Nephron (organoid): ENCODE measurements at regions not wholly inside any gene's neighbourhood (a gene's known extent, or its start where the extent isn't known, plus 50 kb on each side); places are given as distances from the start of the nearest gene placed in this dataset.

Experiments
- H3K27ac Mint-ChIP-seq, 3 experiments: 2 replicates each; pipeline ENCODE4 v1.8.0; 2020; ENCODE audit warnings: mixed read lengths in 3 of 3, mild to moderate bottlenecking in 2 of 3, moderate library complexity in 1 of 3
- H3K27me3 Mint-ChIP-seq: 2 replicates; pipeline ENCODE4 v1.8.0; 2021; ENCODE audit warnings: low read depth, mild to moderate bottlenecking, moderate library complexity, mixed read lengths
- H3K36me3 Mint-ChIP-seq: 2 replicates; pipeline ENCODE4 v1.8.0; 2020; ENCODE audit warnings: low read depth, mixed read lengths
- H3K4me1 Mint-ChIP-seq: 2 replicates; pipeline ENCODE4 v1.8.0; 2020; ENCODE audit warnings: mixed read lengths
- H3K4me3 Mint-ChIP-seq, 3 experiments: 2 replicates each; pipeline ENCODE4 v1.8.0; 2020; ENCODE audit warnings: mild to moderate bottlenecking in 3 of 3, mixed read lengths in 3 of 3, moderate library complexity in 2 of 3
- H3K9me3 Mint-ChIP-seq: 2 replicates; pipeline ENCODE4 v1.8.0; 2020; ENCODE audit warnings: mixed read lengths
- TF ChIP-seq, protein P1 (sequence below), 3 experiments: fragments of 200-600 bp; sonication (generic); IDR thresholded peaks; one replicate each; pipeline ENCODE4 v1.5.0; 2021; ENCODE audit warnings: antibody characterized with exemption in 3 of 3; ENCODE audit not compliant: unreplicated experiment in 3 of 3

DNA sequence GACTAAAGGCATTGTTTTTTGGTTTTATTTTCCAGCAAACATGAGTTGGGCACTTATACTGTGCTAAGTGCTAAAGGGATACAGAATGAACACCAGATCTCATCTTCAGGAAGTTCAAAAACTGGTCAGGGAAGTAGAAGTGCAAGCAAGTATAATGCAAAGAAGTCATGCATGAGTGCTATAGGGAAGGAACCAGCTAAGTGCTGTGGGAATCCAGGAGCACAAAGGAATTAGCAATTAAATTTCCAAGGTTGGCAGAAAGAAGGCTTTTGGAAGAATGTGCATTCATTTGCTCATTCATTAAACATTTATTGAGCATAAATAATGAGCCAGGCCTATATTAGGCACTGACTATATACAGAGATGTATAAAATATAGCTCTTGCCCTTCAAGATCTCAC is 143.7 kb upstream of the ARHGAP42 start:
- no peaks in the 10 kb centered on the region for H3K9me3 Mint-ChIP-seq
- H3K4me1 Mint-ChIP-seq = no peaks in the 10 kb centered on the region
- TF ChIP-seq, protein P1, sequence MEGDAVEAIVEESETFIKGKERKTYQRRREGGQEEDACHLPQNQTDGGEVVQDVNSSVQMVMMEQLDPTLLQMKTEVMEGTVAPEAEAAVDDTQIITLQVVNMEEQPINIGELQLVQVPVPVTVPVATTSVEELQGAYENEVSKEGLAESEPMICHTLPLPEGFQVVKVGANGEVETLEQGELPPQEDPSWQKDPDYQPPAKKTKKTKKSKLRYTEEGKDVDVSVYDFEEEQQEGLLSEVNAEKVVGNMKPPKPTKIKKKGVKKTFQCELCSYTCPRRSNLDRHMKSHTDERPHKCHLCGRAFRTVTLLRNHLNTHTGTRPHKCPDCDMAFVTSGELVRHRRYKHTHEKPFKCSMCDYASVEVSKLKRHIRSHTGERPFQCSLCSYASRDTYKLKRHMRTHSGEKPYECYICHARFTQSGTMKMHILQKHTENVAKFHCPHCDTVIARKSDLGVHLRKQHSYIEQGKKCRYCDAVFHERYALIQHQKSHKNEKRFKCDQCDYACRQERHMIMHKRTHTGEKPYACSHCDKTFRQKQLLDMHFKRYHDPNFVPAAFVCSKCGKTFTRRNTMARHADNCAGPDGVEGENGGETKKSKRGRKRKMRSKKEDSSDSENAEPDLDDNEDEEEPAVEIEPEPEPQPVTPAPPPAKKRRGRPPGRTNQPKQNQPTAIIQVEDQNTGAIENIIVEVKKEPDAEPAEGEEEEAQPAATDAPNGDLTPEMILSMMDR (IDR thresholded peaks at IDR 0.05; ENCODE audit: unreplicated experiment in 3 of 3) = no peak
- no peaks in the 10 kb centered on the region for H3K27me3 Mint-ChIP-seq
- H3K27ac Mint-ChIP-seq = no peak overlapping the region
- no peak overlapping the region for H3K4me3 Mint-ChIP-seq
- no peaks in the 10 kb centered on the region for H3K36me3 Mint-ChIP-seq

DNA sequence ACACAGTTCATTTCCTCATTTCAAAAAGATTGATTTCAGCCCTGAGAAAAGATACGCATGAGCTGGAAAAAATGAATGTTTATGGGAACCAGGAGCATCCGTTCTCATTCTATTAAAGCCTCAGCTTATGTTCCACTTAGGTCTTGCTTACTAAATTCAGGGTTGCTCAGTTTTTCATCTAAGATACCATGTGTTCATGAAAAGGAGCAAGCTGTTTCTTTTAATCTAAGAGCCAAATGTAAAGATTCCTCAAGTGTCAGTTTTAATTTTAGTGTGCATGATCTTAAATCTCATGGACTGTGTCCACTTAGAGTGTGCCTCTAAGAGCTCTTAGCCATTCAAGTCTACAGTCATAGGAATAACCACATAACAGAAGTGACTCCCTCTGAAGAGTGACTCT is 141.5 kb upstream of the ARHGAP42 start:
- Mint-ChIP-seq H3K4me1 (no peaks in the 10 kb centered on the region), H3K36me3 (no peaks in the 10 kb centered on the region), H3K4me3 (no peak overlapping the region), H3K27ac (no peak overlapping the region), H3K27me3 (no peaks in the 10 kb centered on the region), H3K9me3 (no peaks in the 10 kb centered on the region)
- TF ChIP-seq, protein P1 (IDR thresholded peaks at IDR 0.05; ENCODE audit: unreplicated experiment in 3 of 3) = no peak

DNA sequence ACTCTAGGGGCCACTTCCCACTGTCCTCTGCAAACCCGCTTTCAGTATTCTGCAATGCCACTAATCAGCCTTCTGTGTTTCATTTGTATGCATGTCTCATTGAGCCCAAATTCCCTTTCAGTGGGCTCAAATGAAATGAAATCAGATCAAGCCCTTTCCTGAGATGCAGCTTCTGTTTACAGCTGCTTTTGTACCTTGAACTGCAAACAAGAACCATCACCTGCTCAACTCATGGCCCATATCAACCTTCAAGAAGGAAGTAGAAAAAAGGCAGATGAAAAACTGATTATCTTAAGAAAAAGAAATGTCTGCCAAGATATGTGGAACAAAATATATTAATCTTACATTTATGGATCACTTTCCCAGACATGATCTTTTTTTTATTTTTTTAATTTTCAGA is 141.1 kb upstream of the ARHGAP42 start:
- Mint-ChIP-seq H3K4me1 (no peaks in the 10 kb centered on the region), H3K27me3 (no peaks in the 10 kb centered on the region), H3K27ac (no peak overlapping the region), H3K36me3 (no peaks in the 10 kb centered on the region), H3K4me3 (no peak overlapping the region), H3K9me3 (no peaks in the 10 kb centered on the region)
- TF ChIP-seq, protein P1 (IDR thresholded peaks at IDR 0.05; ENCODE audit: unreplicated experiment in 3 of 3) = no peak

DNA sequence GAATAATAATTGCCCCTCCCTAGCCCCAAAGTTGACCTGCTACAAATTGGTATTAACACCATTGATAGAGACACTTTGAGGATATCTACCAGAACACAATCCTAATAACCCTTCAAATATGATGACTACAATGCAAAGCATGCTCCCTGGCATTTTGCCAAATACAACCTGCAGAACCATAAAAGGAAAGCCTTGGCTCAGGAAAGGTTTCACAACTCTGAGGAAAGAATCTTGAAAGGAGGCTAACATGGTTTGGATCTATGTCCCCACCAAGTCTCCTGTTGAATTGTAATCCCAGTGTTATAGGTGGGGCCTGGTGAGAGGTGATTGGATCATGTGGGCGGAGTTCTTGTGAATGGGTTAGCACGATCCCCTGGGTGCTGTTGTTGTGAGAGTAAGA is 140.4 kb upstream of the ARHGAP42 start:
- H3K27me3 Mint-ChIP-seq = no peaks in the 10 kb centered on the region
- H3K4me1 Mint-ChIP-seq = no peaks in the 10 kb centered on the region
- H3K36me3 Mint-ChIP-seq = no peaks in the 10 kb centered on the region
- TF ChIP-seq, protein P1 (IDR thresholded peaks at IDR 0.05; ENCODE audit: unreplicated experiment in 3 of 3) = no peak
- no peak overlapping the region for H3K4me3 Mint-ChIP-seq
- no peak overlapping the region for H3K27ac Mint-ChIP-seq
- H3K9me3 Mint-ChIP-seq = no peaks in the 10 kb centered on the region

DNA sequence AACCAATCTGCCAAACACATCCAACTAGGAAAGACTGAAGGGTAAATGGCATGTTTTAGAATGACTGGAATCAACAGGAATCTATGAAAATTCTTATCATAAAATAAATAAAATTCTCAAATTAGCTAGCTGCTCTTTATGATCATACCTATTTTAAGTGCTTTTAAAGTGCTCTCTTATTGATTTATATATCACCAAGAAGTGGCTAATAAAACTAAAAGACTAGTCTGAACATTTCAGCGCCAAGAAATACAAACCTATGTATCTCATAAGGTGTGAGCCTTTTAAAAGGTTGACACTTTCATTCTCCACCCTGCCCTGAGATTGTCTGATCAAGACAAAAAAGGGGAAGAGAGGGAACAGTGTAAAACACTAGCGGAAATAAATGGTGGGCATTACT is 136.8 kb upstream of the ARHGAP42 start:
- no peaks in the 10 kb centered on the region for H3K36me3 Mint-ChIP-seq
- H3K4me1 Mint-ChIP-seq = no peaks in the 10 kb centered on the region
- TF ChIP-seq, protein P1 (IDR thresholded peaks at IDR 0.05; ENCODE audit: unreplicated experiment in 3 of 3) = no peak
- H3K27me3 Mint-ChIP-seq = no peaks in the 10 kb centered on the region
- no peak overlapping the region for H3K27ac Mint-ChIP-seq
- no peak overlapping the region for H3K4me3 Mint-ChIP-seq
- H3K9me3 Mint-ChIP-seq = no peaks in the 10 kb centered on the region

DNA sequence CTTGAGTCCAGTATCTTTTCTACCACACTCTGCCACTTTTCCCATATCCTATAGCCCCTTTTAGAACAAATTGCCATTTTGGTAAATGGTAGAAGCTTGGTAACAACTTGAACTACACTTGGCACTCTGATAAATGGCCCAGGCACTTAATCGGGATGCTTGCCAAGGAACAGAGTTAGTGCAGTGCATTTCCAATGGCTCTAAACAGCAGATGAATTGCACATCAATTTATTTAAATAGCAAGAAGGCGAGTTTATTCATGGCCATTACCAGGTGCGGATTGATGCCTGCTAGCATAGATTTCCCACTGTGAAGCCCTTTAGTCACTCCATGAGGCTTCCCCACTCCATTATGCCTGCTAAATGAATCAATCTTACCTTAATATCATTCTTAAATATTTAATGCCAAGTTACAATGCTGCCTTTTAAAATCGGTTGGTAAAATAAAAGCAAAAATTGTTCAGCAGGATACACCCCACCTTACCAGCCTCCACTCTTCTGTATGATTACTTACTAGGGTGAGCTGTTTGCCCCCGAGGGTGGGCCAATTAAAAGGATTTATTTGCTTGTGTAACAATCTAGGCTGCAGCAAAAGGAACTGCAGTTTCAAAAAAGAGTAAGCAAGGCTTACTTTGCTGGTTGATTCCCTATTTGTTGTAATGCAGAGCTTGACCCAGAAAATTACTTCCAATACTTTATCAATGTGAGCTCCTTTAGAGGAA is 136.0 kb upstream of the ARHGAP42 start:
- no peak overlapping the region for H3K27ac Mint-ChIP-seq
- H3K36me3 Mint-ChIP-seq = no peaks in the 10 kb centered on the region
- no peaks in the 10 kb centered on the region for H3K9me3 Mint-ChIP-seq
- no peaks in the 10 kb centered on the region for H3K4me1 Mint-ChIP-seq
- TF ChIP-seq, protein P1 (IDR thresholded peaks at IDR 0.05; ENCODE audit: unreplicated experiment in 3 of 3) = no peak
- no peak overlapping the region for H3K4me3 Mint-ChIP-seq
- H3K27me3 Mint-ChIP-seq = no peaks in the 10 kb centered on the region
